NOMO-1 (cell line): ENCODE measurements at regions not wholly inside any gene's neighbourhood (a gene's known extent, or its start where the extent isn't known, plus 50 kb on each side); places are given as distances from the start of the nearest gene placed in this dataset.

Source experiments
- DNase-seq, 2 experiments: peaks; one replicate each; lab custom pipeline; 2025; ENCODE audit not compliant: unreplicated experiment in 2 of 2; lab: John Stamatoyannopoulos, UW

DNA sequence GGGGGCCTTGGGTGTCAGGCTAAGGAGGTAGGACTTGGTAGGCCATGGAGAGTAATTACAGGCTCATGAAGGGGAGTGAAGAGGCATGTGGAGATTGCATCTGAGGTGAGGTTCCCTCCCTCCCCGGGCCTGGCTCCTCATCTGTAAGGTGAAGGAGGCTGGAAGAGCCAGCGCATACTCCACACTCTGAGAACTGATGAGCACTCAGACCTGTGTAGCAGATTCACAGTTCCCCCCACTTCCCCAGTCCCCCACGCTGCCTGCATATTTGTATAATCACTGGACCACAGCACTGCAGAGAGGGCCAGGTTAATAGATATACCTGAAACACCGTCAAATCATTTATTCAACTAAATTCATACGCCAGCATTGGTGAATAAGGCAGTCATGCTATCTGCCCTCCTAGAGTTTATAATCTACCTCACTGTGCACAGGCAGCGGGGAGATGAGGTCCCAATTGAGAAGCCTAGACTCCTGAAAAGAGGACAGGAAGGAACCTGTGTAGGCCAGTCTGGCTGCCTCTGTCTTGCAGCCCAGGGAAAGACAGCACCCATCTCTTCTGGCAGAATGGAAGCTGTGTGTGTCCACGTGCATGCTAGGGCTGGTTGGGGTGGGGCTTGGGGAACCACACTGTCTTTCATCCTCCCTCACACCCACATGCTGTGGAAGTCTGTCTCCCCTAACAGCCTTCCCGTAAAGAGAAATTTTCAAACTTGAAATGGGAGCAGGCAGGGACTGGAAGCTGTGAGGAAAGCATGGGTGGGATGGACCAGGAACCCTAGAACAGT, 110.6 kb upstream of the ATP1A1 start:
- no peak for DNase-seq

DNA sequence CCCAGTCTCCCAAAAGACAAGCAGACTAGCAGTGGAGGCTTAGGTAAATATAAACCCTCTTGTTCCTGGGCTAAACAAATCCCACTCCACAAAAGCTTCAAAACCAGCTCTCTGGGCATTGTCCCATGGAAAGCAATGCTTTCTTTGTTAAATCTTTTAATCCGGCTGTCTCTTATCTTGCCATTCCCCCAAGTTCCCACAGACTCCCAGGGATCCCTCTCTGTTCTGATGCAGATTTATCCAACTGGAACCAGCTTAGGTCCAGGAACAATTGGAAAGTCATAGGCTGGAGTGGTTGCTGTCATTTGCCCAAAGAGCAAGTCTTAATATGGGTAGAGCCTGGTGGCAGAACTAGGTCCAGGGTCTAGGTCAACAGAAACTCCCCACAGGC, 110.1 kb upstream of the ATP1A1 start:
- no peak for DNase-seq

DNA sequence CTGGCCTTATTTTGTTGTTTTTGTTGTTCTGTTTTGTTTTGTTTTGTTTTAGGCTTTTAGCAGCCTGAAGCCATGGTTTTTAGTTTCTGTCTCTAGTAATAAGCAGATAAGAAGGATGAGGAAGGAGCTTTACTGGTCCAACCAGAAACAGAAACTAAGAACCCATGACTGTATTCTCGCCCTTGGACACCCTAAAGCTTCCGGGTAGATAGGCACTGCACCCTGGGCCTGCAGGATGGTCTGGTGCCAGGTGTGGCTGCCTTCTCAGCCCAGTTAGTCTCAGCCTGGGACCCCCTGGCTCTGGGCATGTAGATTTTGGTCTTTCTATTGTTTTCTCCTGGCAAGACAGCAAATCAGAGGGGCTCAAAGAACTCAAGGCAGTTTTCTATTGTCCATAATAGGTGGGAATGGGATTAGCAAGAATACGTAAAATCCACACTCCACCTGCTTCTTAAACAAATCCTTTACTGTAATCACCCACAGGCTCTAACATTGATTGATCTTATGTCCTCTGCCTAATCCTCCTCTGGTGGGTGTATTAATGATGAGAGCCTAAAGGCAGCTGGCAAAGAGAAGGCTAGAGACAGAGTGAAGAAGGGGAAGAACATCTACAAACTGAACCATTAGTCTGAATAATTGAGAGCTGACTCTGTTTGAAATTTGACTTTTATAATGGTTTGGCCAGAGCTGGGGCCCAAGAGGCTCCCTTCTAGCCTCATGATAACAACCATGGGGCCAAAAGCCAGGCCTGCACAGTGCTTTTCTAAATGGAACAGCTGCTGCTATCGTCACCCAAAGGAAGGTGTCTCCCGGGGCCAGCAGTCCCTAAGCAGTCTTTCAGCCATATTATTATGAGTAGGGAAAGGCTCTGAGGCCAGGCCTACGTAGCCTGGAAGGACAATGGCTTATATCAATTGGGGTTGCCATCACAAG, 106.8 kb upstream of the ATP1A1 start:
- no peak for DNase-seq

DNA sequence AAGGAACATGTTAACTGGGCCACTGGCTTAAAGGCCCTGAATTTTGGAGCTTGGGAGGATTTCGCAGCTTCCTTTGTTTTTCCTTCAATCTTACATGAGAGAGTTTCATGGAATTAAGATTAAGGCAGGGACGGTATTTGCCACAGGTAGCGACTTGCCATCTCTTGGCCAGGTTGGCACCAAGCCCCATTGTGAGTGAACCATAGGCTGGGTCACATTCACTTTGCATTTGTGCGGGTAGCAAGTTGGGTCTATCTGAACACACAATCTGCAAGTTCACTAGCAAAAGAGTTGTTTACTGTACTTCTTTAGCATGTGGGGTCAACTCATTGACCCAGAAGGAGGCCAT, 106.2 kb upstream of the ATP1A1 start:
- DNase-seq: no peak

DNA sequence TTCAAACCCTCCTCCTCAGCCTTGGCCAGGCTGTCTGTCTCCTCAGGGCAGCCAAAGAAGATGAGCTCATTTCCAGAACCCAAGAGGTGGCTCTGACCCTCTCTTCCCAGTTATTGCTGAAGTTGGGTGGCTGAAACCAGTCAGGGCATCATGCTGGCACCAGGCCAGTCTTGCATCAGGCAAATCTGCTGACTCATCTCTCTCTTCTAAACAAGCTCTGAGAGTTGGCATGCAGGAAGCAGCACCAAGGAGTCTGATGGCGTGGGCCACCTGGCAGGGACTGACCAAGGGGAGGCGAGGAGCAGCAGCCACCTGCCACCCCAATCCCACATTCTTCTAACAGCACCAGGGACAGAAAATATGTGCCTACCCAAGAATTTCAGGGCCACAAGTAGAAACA, 104.8 kb upstream of the ATP1A1 start:
- no peak for DNase-seq

DNA sequence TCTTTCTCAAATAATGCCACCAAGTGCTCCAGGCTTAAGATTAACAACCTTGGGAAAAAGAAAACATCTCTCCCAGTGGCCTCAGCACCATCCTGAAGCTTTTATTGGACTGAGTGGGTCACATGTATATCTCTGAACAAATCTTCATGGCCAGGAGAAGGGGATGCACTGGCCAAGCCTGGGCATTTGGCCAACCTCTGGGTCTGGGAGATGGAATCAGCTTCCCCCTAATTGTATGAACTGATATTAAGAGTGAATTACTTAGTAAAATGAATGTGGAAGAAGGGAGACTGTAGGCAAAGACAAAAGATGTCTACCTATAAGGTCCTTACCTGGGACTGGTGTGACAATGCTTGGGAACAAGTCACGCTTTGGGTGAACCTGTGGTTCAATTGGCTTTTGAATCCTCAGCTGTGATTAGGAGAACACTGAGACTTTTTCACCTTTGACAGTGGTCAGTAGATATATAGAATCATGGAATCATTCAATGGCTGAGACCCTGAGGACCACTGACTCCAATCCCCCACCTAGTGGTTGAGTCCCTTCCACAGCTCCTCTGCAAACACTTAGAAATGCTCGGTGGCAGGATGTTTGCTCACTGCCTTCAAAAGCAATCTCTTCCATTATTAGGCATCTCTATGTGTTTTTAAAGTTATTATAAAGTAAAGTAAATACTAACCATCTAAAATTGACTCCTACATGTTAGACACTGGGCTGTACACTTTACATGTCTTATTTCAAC, 102.6 kb upstream of the ATP1A1 start:
- DNase-seq: no peak

DNA sequence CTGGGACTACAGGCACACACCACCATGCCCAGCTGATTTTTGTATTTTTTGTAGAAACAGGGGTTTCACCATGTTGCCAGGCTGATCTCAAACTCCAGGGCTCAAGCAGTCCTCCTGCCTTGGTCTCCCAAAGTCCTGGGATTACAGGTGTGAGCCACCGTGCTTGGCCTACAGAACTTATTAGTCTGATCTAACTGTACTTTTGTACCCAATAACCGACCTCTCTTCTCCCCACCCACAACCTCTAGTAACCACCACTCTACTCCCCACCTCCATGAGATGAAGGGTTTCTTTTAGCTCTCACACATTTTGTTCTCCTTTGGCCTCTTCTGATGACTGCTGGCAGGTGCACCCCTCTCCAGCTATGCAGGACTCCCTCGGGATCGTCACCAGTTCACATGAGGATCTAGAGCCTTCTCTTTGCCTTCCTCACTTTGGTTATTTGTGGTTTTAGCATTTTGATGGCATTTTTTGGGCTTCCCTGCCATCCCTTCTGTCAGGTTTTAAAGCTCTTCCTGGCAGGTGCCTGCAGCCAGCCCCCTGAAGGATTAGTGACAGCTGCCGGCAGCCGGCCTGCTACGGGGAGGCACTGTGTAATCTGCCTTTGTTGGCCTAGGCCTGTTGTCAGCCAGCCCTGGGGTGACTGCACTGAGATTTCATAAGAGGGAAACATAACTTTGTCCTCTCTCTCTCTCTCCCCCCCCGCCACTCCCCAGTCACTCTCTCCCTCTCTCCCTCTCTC, 99.8 kb upstream of the ATP1A1 start:
- DNase-seq: no peak

DNA sequence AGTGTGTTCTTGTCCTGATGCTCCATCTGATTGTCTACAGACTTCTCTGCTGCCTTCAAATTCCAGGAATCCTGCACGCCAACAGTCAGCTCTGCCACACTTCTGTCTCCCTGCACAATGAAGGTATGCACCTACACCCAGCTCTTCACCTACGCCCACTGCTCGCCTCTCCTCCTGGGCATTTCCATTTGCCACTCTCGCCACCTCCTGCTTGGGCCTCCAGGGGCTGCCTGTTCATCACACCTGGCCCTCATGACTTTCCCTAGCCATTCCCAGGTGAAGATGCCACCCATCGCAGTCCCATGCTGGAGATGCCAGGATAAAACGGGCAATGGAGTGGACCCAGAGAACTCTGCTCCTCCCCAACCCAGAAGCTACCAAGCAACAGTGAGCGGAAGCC, 96.5 kb upstream of the ATP1A1 start:
- no peak for DNase-seq

DNA sequence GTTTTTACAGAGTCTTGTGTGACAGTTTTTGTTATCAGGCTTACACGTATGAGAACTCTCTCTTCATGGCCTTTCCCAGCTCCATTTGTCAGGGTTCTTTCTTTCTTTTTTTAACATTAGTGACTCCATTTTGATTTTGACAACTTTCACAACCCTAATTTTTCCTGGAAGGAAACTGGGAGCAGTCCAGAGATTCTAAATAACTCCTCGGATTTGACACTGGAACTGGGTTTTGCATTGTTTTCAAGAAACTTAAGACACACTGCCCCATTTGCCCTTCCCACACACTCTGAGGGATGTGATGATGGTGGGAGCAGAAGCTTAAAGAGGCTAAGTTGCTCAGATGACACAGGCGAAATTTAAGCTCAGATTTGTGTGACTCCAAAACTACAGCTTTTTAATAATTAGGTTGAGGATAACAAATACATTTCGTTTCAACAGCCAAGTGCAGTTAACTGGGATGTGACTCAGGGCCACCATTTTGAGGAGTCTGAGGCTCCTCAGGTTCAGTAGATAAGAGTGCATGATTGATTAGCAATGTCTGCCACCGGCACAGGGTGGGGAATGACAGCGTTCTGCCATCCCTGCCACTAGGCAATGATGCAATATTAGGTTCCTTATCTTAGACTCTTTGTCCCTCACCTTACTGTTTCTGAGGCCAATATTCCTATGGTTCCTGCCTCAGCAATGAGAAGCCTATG, 95.1 kb upstream of the ATP1A1 start:
- DNase-seq: no peak

DNA sequence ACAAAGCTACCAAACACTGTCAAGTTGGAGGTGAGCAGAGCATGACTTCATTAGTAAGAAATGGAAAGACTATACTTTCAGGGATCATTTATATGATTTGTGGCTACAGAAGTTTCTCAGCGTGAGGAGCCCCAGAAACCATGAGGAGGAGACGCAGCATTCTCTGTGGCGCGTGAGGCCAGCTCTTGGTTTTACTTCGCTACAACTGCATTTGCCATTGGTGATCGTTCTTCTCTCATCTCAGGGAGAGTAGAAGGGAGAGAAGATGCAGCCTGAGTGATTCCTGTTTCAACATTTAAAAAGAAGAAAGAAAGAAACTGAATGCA, 94.5 kb upstream of the ATP1A1 start:
- DNase-seq: no peak

DNA sequence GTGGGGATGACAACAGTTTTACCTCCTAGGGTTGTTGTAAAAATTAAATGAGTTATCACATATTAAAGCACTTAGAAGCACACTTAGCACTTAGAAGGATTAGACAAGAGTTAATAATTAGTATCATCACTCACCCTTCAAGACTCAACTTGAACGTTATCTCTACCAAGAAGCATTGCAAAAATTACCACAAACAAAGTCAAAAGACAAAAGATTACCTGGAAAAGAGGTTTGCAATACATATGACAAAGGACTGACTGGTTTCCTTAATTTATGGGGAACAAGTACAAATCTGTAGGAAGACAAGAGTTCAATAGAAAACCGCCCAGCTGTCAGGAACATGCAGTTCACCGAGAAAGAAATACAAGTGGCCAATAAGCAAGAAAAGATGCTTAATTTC, 93.3 kb upstream of the ATP1A1 start:
- DNase-seq: no peak

DNA sequence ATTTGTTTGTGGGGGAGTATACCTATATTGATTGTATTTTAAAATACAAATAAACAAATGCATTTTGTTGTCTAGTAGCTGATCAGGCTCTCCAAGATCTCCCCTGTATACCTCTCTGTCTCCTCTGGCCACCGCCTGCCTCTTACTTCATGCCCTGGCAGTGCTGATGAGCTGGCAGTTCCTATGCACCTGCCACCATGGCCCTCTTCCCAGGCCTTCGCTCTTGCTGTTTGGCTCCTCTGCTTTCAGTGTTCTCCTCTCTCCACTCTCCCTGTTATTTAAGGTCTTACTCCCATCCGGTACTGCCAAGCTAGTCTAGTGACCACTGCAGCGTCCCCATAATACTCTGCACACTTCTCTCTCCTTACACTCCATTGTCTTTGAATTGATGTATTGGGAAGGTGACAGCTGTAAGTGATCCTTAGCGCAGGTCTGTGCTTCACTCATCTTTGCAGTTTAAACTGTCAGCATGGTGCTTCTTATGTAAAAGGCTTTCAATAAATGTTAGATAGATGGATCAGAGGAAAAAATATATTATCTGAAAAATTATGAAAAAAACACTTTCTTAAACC, 88.1 kb upstream of the ATP1A1 start:
- DNase-seq: no peak

DNA sequence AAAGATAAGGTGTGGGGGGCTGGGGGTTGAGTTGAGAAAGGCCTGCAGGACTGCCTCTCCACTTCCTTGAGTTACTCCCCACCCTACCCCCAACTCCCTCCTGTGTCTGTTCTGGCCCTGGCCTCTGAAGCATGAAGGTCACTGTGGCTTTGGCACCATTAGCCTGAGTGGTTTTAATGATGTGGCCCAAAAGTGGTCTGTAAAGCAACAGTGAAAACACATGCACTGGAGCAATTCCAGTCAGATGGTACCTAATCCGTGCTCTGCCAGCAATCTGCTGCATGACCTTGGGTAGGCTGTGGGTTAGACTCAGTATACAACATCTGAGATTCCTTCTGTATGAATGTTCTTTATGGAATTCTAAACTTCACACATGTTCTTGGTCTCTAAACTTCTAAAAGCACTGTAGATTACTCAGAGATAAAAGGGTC, 86.5 kb upstream of the ATP1A1 start:
- DNase-seq: no peak

DNA sequence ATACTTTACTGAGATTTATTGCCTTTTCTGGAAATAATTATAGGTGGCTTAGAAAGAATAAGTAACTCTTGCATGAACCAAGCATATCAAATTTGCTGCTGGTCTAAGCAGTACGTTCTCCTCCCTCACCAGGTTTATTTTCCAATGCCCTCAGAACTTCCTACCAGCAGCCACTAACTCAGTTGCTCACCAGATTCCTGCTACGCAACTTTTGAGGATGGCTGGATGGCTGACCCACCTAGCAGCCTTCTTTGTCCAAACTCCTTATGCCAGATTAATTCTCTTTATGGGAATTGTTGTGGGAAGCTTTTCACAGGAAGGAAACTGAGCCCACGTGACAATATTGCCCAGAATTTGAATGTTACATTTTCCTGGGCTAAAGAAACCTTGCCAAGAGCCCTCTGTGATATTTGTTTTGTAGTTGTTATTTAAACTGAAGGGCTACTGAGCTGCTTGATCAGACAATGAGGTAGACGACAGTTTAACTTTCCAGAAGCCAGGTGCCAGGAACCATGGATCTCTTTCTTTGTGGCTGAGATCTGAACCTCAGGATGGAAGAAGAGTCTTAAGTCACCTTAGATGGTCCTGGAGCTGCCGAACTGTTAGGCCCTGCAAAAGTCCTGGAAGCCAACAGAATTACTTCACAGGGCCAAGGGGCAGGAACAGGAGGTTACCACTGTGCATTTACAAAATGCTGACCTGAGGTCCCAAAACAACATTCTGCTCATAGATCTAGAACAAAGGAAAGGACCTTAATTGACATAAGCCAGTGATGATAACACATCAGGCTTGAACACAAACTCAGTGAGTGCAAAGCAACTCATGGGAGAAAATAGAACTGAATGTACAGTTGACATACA, 85.5 kb upstream of the ATP1A1 start:
- no peak for DNase-seq

DNA sequence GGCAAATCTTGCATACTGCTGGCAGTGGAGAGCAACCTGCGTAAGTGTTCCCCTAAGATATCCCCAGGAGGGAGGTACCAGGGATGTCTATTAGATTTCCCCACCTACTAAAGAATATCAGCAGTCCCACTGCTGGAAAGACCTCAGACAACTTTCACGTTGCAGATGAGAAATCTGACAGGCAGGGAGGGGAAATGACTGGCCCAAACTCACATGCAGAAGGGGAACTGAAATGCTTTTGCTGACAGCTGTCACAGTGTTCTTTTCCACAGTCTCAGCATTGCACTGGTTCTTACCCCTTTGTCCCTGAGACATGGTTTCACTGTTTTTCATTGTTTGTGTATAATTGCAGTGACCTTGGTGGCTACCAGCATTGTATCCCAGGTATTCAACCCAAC, 84.8 kb upstream of the ATP1A1 start:
- DNase-seq: peak in 1 of 2 experiments; percentile 10

DNA sequence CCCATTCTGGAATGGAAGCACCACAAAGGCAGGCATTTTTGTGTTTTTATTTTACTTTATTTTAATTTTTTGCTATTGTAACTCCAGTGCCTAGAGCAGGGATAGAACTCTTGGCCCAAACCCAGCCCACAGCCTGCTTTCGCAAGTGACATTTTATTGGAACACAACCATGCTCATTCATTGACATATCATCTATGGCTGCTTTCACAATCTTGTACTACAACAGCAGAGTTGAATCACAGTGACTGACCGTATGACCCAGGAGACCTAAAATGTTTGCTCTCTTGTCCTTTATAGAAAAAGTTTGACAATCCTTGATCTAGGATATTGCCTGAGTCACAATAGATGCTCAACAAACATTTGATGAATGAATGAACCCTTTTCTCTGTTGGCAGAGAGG, 83.9 kb upstream of the ATP1A1 start:
- DNase-seq: no peak

DNA sequence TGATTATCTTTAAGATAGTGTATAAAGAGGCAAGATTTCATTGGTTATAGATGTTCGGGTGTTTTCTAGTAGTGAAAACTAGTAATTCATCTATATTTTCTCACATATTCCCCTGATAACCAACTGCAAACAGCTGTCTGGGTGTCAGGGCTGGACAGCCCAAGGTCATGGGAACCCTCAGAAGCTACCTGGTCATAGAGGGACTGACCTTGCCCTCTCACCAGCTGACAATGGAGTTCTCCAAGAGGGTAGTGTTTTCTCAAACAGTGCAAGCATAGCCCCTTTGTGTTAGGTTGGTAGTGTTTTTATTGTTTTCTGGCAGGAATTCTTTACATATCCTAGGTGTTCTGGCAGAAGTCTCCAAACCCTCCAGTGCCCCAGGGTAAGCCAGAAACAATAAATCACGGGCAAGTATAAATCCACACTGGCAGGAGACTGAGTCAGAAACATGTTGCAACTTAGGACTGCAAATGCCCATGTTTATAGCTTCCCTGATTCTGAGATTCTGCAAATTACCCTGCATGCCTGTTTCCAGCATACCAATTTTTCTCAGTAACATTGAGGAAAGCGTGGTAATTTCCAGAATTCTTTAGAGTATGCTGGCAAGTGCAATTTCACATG, 82.8 kb upstream of the ATP1A1 start:
- DNase-seq: no peak

DNA sequence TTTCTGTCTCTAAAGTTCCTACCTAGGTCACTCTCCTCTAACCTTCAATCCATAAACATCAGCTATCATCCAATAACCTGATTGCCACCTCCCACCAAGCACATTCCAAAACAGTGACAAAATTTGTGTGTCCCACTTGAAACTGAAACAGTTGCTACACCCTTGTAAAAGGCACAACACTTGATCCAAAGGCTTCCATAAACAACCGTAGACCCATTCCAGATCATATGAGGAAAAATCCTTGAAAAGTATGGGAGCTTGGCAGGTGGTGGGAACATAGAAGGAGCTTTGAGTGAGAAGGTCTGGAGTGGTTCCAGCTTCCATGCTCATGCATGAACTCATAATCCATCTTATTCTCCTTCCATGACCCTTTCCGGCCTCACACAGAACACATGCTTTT, 82.0 kb upstream of the ATP1A1 start:
- DNase-seq: no peak
